ENCODE measurements at regions not wholly inside any gene's neighbourhood (a gene's known extent, or its start where the extent isn't known, plus 50 kb on each side); places are given as distances from the start of the nearest gene placed in this dataset.
A peak's percentile ranks its signal among the peaks of the same experiment; 100 is the strongest.

GRCh38 chr11:128316541-128317227, 270.7 kb downstream of the ETS1 start:
- Mint-ChIP-seq H3K9me3 (peaks cover 20% of the 10 kb centered on the region), H3K27ac (ENCODE audit: low read depth) (peak overlapping the region; percentile 1), H3K4me3 (peak overlapping the region; percentile 34), H3K36me3 (ENCODE audit: insufficient read depth) (peaks cover 8% of the 10 kb centered on the region), H3K4me1 (peaks cover 65% of the 10 kb centered on the region), H3K27me3 (no peaks in the 10 kb centered on the region)
- no peak for DNase-seq (ENCODE audit: low spot score in 2 of 2)
- no peak for ATAC-seq (replicated peaks; ENCODE audit: extremely low read depth, poor library complexity, severe bottlenecking)

- Mint-ChIP-seq H3K4me1 (peaks cover 67% of the 10 kb centered on the region), H3K36me3 (ENCODE audit: insufficient read depth) (peaks cover 8% of the 10 kb centered on the region), H3K27ac (ENCODE audit: low read depth) (peak overlapping the region; percentile 1), H3K4me3 (no peak overlapping the region), H3K9me3 (peaks cover 20% of the 10 kb centered on the region), H3K27me3 (no peaks in the 10 kb centered on the region)
- ATAC-seq (replicated peaks; ENCODE audit: extremely low read depth, poor library complexity, severe bottlenecking), result no peak
- no peak for DNase-seq (ENCODE audit: low spot score in 2 of 2)
Measured at GRCh38 chr11:128315933-128316332, 271.4 kb downstream of the ETS1 start.

- Mint-ChIP-seq H3K4me1 (peaks cover 71% of the 10 kb centered on the region), H3K9me3 (peaks cover 20% of the 10 kb centered on the region)
Measured at GRCh38 chr11:128313931-128314330, 273.4 kb downstream of the ETS1 start.

GRCh38 chr11:128311742-128312719, 275.3 kb downstream of the ETS1 start:
- H3K36me3 Mint-ChIP-seq (ENCODE audit: insufficient read depth), result peaks cover 2% of the 10 kb centered on the region
- DNase-seq (ENCODE audit: low spot score in 2 of 2) (no peak), ATAC-seq (replicated peaks; ENCODE audit: extremely low read depth, poor library complexity, severe bottlenecking) (peak; percentile 60)
- no peak overlapping the region for H3K4me3 Mint-ChIP-seq
- H3K4me1 Mint-ChIP-seq, result peaks cover 68% of the 10 kb centered on the region
- peaks cover 20% of the 10 kb centered on the region for H3K9me3 Mint-ChIP-seq
- H3K27me3 Mint-ChIP-seq, result no peaks in the 10 kb centered on the region
- peak overlapping the region; percentile 63 for H3K27ac Mint-ChIP-seq (ENCODE audit: low read depth)

More at GRCh38 chr11:128313931-128314330, 273.4 kb downstream of the ETS1 start:
- DNase-seq (ENCODE audit: low spot score in 2 of 2) (no peak), ATAC-seq (replicated peaks; ENCODE audit: extremely low read depth, poor library complexity, severe bottlenecking) (no peak)
- no peak overlapping the region for H3K4me3 Mint-ChIP-seq
- no peaks in the 10 kb centered on the region for H3K27me3 Mint-ChIP-seq
- H3K27ac Mint-ChIP-seq (ENCODE audit: low read depth), result no peak overlapping the region
- H3K36me3 Mint-ChIP-seq (ENCODE audit: insufficient read depth), result peaks cover 7% of the 10 kb centered on the region

GRCh38 chr11:128310676-128311445, 276.5 kb downstream of the ETS1 start:
- H3K27ac Mint-ChIP-seq (ENCODE audit: low read depth), result peak overlapping the region; percentile 61
- H3K4me3 Mint-ChIP-seq, result no peak overlapping the region
- no peak for ATAC-seq (replicated peaks; ENCODE audit: extremely low read depth, poor library complexity, severe bottlenecking)
- peaks cover 19% of the 10 kb centered on the region for H3K9me3 Mint-ChIP-seq
- H3K36me3 Mint-ChIP-seq (ENCODE audit: insufficient read depth), result peaks cover 3% of the 10 kb centered on the region
- H3K4me1 Mint-ChIP-seq, result peaks cover 66% of the 10 kb centered on the region
- no peak for DNase-seq (ENCODE audit: low spot score in 2 of 2)
- no peaks in the 10 kb centered on the region for H3K27me3 Mint-ChIP-seq

GRCh38 chr11:128310005-128310404, 277.4 kb downstream of the ETS1 start:
- no peak overlapping the region for H3K27ac Mint-ChIP-seq (ENCODE audit: low read depth)
- no peak for ATAC-seq (replicated peaks; ENCODE audit: extremely low read depth, poor library complexity, severe bottlenecking)
- DNase-seq (ENCODE audit: low spot score in 2 of 2), result no peak
- H3K36me3 Mint-ChIP-seq (ENCODE audit: insufficient read depth), result peaks cover 8% of the 10 kb centered on the region
- no peak overlapping the region for H3K4me3 Mint-ChIP-seq
- H3K9me3 Mint-ChIP-seq, result peaks cover 13% of the 10 kb centered on the region
- H3K4me1 Mint-ChIP-seq, result peaks cover 68% of the 10 kb centered on the region
- no peaks in the 10 kb centered on the region for H3K27me3 Mint-ChIP-seq

- DNase-seq (ENCODE audit: low spot score in 2 of 2) (no peak), ATAC-seq (replicated peaks; ENCODE audit: extremely low read depth, poor library complexity, severe bottlenecking) (no peak)
- Mint-ChIP-seq H3K27me3 (no peaks in the 10 kb centered on the region), H3K27ac (ENCODE audit: low read depth) (peak overlapping the region; percentile 41), H3K36me3 (ENCODE audit: insufficient read depth) (peaks cover 10% of the 10 kb centered on the region), H3K4me3 (no peak overlapping the region), H3K4me1 (peaks cover 74% of the 10 kb centered on the region), H3K9me3 (peaks cover 5% of the 10 kb centered on the region)
Measured at GRCh38 chr11:128308794-128309193, 278.6 kb downstream of the ETS1 start.

- peak overlapping the region; percentile 52 for H3K4me3 Mint-ChIP-seq
Measured at GRCh38 chr11:128305588-128305987, 281.8 kb downstream of the ETS1 start.

GRCh38 chr11:128304666-128305485, 282.5 kb downstream of the ETS1 start:
- Mint-ChIP-seq H3K36me3 (ENCODE audit: insufficient read depth) (peaks cover 24% of the 10 kb centered on the region), H3K27ac (ENCODE audit: low read depth) (peak overlapping the region; percentile 91), H3K9me3 (no peaks in the 10 kb centered on the region), H3K27me3 (no peaks in the 10 kb centered on the region), H3K4me1 (peaks cover 80% of the 10 kb centered on the region), H3K4me3 (peak overlapping the region; percentile 52)
- peak in 1 of 2 donors; percentile 34 for DNase-seq (ENCODE audit: low spot score in 2 of 2)
- ATAC-seq (replicated peaks; ENCODE audit: extremely low read depth, poor library complexity, severe bottlenecking), result peak; percentile 44

More at GRCh38 chr11:128305588-128305987, 281.8 kb downstream of the ETS1 start:
- peaks cover 24% of the 10 kb centered on the region for H3K36me3 Mint-ChIP-seq (ENCODE audit: insufficient read depth)
- no peaks in the 10 kb centered on the region for H3K9me3 Mint-ChIP-seq
- DNase-seq (ENCODE audit: low spot score in 2 of 2), result no peak
- H3K27ac Mint-ChIP-seq (ENCODE audit: low read depth), result peak overlapping the region; percentile 91
- no peak for ATAC-seq (replicated peaks; ENCODE audit: extremely low read depth, poor library complexity, severe bottlenecking)
- H3K4me1 Mint-ChIP-seq, result peaks cover 81% of the 10 kb centered on the region
- H3K27me3 Mint-ChIP-seq, result no peaks in the 10 kb centered on the region

- peaks cover 27% of the 10 kb centered on the region for H3K36me3 Mint-ChIP-seq (ENCODE audit: insufficient read depth)
- H3K9me3 Mint-ChIP-seq, result no peaks in the 10 kb centered on the region
- DNase-seq (ENCODE audit: low spot score in 2 of 2) (no peak), ATAC-seq (replicated peaks; ENCODE audit: extremely low read depth, poor library complexity, severe bottlenecking) (no peak)
- H3K27ac Mint-ChIP-seq (ENCODE audit: low read depth), result peak overlapping the region; percentile 91
- peaks cover 87% of the 10 kb centered on the region for H3K4me1 Mint-ChIP-seq
- H3K27me3 Mint-ChIP-seq, result no peaks in the 10 kb centered on the region
- H3K4me3 Mint-ChIP-seq, result peak overlapping the region; percentile 52
Measured at GRCh38 chr11:128304116-128304515, 283.2 kb downstream of the ETS1 start.

GRCh38 chr11:128303383-128303782, 284.0 kb downstream of the ETS1 start:
- peaks cover 87% of the 10 kb centered on the region for H3K4me1 Mint-ChIP-seq

More at GRCh38 chr11:128303383-128303782, 284.0 kb downstream of the ETS1 start:
- Mint-ChIP-seq H3K27ac (ENCODE audit: low read depth) (peak overlapping the region; percentile 91), H3K9me3 (no peaks in the 10 kb centered on the region), H3K36me3 (ENCODE audit: insufficient read depth) (peaks cover 27% of the 10 kb centered on the region), H3K4me3 (peak overlapping the region; percentile 72), H3K27me3 (no peaks in the 10 kb centered on the region)
- ATAC-seq (replicated peaks; ENCODE audit: extremely low read depth, poor library complexity, severe bottlenecking) (no peak), DNase-seq (ENCODE audit: low spot score in 2 of 2) (no peak)
